ENCODE measurements at regions not wholly inside any gene's neighbourhood (a gene's known extent, or its start where the extent isn't known, plus 50 kb on each side); places are given as distances from the start of the nearest gene placed in this dataset.

DNA sequence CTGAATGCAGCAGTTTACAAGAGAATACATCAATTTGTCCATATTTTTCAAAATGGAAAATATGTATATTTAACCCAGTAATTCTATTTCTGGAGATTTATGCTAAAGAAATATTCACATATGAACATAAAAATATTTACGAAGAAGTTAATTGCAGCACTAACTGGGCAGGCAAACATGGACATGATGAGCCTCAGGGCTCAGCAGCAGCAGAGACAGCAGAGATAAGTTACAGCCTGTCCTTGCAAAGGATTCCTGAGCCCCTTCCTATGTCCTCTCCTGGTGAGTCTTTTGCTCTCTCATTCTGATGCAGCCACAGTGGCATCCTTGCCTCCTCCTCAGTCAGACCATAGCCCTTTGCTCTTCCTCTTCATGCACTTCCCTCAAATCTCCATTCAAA is 680.6 kb upstream of the CPEB2 start:
- no peaks in the 10 kb centered on the region for H3K27me3 Mint-ChIP-seq (ENCODE audit: low read depth)
- no peaks in the 10 kb centered on the region for H3K9me3 Mint-ChIP-seq
- H3K4me1 Mint-ChIP-seq (ENCODE audit: low read depth) = no peaks in the 10 kb centered on the region
- no peak for DNase-seq (ENCODE audit: low spot score)
- no peak overlapping the region for H3K27ac Mint-ChIP-seq
- no peaks in the 10 kb centered on the region for H3K36me3 Mint-ChIP-seq (ENCODE audit: low read depth)
- no peak overlapping the region for H3K4me3 Mint-ChIP-seq

DNA sequence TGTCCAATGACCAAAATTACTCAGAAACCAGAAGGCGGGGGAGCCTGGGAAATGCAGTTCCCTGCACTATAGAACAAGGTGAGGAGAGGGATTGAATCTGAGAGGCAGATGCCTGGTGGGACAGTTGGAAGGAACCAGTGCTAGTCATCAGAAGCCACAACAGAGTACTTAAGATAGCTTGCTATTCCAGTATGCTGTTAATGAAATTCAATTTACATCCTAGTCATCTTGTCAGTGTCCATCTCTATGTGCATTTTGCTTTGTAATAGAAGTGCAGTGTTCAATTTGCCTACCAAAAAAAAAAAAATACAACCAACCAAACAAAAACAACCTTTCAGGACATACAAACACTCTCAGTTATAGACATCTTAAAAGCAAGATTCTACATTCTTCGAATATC is 679.1 kb upstream of the CPEB2 start:
- Mint-ChIP-seq H3K27me3 (ENCODE audit: low read depth) (no peaks in the 10 kb centered on the region), H3K4me1 (ENCODE audit: low read depth) (no peaks in the 10 kb centered on the region), H3K4me3 (no peak overlapping the region), H3K36me3 (ENCODE audit: low read depth) (no peaks in the 10 kb centered on the region), H3K27ac (no peak overlapping the region), H3K9me3 (no peaks in the 10 kb centered on the region)
- no peak for DNase-seq (ENCODE audit: low spot score)

DNA sequence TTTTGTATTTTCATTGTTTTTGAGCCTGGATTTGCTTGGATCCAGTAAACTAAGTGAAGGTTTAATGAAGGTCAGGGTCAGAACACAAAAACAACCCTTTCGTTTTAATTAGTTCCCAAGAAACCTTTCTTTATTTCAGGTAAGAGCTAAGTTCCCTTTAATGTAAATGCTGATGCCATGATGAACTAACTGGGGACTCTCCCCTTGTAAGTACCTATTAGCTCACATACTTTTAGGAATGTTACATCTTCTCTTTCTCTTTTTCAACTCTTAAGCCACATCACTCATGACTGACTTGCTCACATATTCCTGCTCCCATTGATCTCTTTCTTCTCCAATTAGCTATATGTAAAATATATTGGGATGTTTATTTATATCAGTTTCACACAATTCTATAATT is 673.1 kb upstream of the CPEB2 start:
- no peak overlapping the region for H3K27ac Mint-ChIP-seq
- DNase-seq (ENCODE audit: low spot score) = no peak
- peaks cover 4% of the 10 kb centered on the region for H3K9me3 Mint-ChIP-seq
- no peaks in the 10 kb centered on the region for H3K4me1 Mint-ChIP-seq (ENCODE audit: low read depth)
- no peaks in the 10 kb centered on the region for H3K36me3 Mint-ChIP-seq (ENCODE audit: low read depth)
- H3K27me3 Mint-ChIP-seq (ENCODE audit: low read depth) = no peaks in the 10 kb centered on the region
- H3K4me3 Mint-ChIP-seq = no peak overlapping the region

DNA sequence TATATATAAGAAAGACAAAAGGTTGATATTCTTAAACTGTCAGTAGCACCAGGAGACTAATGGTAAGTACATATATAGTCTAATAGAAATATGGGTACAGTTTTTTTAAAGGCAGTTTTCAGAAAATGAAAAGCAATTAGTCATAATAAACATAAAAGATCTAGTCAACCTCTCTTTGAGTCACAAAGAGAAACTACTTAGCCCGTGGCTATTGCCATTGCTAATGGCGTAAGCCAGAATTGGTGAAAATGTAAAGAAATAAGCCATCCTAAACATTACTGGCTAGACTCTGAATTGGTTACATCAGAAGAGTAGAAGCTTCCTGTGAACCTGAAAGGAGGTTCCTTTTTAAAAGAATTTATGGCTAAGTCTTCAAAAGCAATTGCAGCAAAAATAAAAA is 668.7 kb upstream of the CPEB2 start:
- Mint-ChIP-seq H3K27me3 (ENCODE audit: low read depth) (no peaks in the 10 kb centered on the region), H3K36me3 (ENCODE audit: low read depth) (no peaks in the 10 kb centered on the region), H3K27ac (no peak overlapping the region), H3K9me3 (peaks cover 8% of the 10 kb centered on the region), H3K4me1 (ENCODE audit: low read depth) (no peaks in the 10 kb centered on the region), H3K4me3 (no peak overlapping the region)
- no peak for DNase-seq (ENCODE audit: low spot score)

DNA sequence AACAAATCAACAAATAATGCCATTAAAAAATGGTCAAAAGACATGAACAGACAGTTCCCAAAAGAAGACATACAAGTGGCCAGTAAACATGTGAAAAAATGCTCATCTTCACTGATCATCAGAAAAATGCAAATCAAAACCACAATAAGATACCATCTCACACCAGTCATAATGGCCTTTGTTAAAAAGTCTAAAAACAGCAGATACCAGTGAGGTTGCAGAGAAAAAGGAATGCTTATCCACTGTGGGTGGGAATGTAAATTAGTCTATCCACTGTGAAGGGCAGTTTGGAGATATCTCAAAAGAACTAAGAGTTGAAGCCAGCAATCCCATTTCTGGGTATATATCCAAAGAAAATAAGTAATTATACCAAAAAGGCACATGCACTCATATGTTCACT is 668.1 kb upstream of the CPEB2 start:
- H3K9me3 Mint-ChIP-seq = peaks cover 8% of the 10 kb centered on the region
- no peaks in the 10 kb centered on the region for H3K36me3 Mint-ChIP-seq (ENCODE audit: low read depth)
- no peak for DNase-seq (ENCODE audit: low spot score)
- no peak overlapping the region for H3K27ac Mint-ChIP-seq
- H3K4me1 Mint-ChIP-seq (ENCODE audit: low read depth) = no peaks in the 10 kb centered on the region
- H3K4me3 Mint-ChIP-seq = no peak overlapping the region
- H3K27me3 Mint-ChIP-seq (ENCODE audit: low read depth) = no peaks in the 10 kb centered on the region

DNA sequence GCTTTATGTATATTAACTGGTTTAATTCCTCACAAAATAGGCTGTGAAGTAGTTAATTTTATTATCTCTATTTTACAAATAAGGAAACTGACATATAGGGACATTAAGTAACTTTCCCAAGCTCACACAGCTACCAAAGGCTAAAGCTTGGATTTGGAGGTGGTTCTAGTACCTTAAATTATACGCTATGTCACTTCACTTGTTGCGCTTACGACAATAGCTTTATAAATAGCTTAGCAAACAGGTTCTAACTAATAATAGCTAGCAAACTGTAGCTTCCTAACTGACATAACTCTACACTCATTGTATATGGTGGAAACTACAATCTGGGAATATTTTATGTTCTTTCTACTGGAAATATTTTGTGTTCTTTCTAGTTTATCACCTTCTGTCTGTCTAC is 666.4 kb upstream of the CPEB2 start:
- Mint-ChIP-seq H3K4me1 (ENCODE audit: low read depth) (no peaks in the 10 kb centered on the region), H3K9me3 (peaks cover 8% of the 10 kb centered on the region), H3K27ac (no peak overlapping the region), H3K36me3 (ENCODE audit: low read depth) (no peaks in the 10 kb centered on the region), H3K4me3 (no peak overlapping the region), H3K27me3 (ENCODE audit: low read depth) (no peaks in the 10 kb centered on the region)
- DNase-seq (ENCODE audit: low spot score) = no peak

DNA sequence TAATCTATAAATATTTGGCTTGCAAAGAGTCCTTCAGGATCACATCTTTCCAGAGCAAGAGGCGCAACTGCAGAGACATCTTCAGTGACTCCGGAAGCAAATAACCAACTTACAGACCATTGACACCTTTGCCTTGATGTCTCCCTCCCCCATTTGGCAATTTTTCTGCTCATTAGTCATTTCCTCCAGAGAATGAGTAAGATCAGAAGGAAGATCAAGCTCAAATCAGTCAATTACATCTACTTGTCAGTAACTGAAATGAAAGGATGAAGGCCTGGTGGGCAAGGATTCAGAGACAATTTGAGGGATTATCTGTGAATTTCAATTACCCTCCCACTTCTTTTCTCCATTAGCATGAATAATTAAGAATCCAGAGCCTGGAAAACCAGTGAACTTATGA is 665.6 kb upstream of the CPEB2 start:
- H3K4me1 Mint-ChIP-seq (ENCODE audit: low read depth) = no peaks in the 10 kb centered on the region
- H3K27me3 Mint-ChIP-seq (ENCODE audit: low read depth) = no peaks in the 10 kb centered on the region
- H3K4me3 Mint-ChIP-seq = no peak overlapping the region
- H3K27ac Mint-ChIP-seq = no peak overlapping the region
- no peaks in the 10 kb centered on the region for H3K36me3 Mint-ChIP-seq (ENCODE audit: low read depth)
- H3K9me3 Mint-ChIP-seq = peaks cover 8% of the 10 kb centered on the region
- DNase-seq (ENCODE audit: low spot score) = no peak

DNA sequence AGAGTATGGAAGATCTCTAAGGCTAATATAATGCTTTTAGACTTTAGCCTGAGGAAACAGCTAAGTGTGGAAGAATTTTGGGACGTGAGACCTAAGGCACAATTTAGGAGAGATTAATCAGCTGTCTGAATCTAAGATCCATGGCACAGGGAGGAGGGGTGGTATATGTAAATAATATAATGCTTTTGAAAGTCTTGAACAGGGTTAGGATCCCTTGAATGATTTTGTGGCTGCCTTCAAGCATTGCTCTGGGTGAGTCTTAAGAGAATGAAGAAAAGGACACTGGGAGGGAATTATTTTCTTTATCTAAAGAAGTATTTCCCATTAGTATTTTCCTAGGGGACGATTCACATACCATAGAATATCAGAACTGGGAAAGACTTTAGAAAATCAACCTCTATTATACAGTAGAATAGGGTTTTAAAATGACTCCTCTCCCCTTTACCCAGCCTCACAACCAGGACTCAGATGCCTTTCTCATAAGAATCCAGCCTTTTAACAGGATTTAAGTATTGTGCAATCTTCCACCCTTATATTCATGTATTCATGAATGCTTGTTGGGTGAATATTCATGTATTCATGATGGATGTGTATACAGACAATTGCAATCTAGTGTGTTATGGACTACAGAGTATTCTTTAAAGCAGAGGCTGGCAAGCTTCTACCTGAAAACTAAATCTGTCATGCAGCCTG is 664.2 kb upstream of the CPEB2 start:
- DNase-seq (ENCODE audit: low spot score) = no peak
- no peak overlapping the region for H3K27ac Mint-ChIP-seq
- no peaks in the 10 kb centered on the region for H3K36me3 Mint-ChIP-seq (ENCODE audit: low read depth)
- H3K4me1 Mint-ChIP-seq (ENCODE audit: low read depth) = no peaks in the 10 kb centered on the region
- H3K4me3 Mint-ChIP-seq = no peak overlapping the region
- peaks cover 8% of the 10 kb centered on the region for H3K9me3 Mint-ChIP-seq
- no peaks in the 10 kb centered on the region for H3K27me3 Mint-ChIP-seq (ENCODE audit: low read depth)

DNA sequence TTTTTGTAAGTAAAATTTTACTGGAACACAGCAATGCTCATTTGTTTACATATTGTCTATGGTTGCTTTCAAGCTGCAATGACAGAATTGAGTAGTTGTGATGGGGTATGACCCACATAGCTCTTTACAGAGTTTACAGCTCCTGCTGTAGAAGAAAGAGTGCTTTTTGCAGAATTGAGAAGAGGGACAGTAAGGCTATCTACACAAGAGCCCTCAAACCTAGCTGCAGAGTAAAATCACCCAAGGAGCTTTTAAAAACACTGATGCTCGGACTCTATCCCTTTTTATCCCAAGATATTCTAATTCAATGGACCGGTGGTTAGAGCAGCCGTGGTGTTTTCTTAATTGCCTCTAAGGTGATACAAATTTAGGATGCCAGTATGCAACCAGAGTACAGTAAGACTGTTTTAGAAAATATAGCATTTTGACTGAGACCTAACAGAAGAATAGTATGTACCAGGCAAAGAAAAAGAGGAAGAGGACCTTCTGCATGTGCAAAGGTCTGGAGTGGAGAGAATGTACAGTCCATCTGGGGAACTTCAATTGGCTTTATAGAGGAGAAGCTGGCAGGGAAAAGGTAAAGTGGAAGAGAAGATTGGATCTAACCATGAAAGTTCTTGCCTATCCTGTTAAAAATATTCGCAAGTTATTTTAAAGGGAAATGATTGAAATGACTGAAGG is 663.6 kb upstream of the CPEB2 start:
- H3K4me3 Mint-ChIP-seq = no peak overlapping the region
- H3K4me1 Mint-ChIP-seq (ENCODE audit: low read depth) = no peaks in the 10 kb centered on the region
- peaks cover 8% of the 10 kb centered on the region for H3K9me3 Mint-ChIP-seq
- no peaks in the 10 kb centered on the region for H3K36me3 Mint-ChIP-seq (ENCODE audit: low read depth)
- H3K27me3 Mint-ChIP-seq (ENCODE audit: low read depth) = no peaks in the 10 kb centered on the region
- no peak for DNase-seq (ENCODE audit: low spot score)
- no peak overlapping the region for H3K27ac Mint-ChIP-seq

DNA sequence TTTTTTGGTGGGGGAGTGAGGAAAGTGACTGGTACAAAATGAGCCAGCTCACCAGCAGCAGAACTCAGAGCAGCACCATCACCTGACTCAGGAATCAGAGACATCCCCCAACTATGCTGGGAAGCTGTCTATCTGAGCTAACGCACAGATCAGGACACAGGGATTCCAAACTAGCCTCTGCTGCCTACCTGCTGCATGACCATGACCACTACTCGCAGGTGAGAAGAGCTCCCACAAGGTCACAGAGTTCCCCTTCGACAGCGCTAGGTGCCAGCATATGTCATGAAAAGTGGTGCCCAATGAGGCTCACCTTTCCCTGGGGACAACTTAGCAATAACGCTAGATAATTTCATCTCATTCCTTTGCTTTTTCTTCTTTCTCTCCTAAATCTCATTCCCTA is 662.6 kb upstream of the CPEB2 start:
- no peak overlapping the region for H3K4me3 Mint-ChIP-seq
- H3K9me3 Mint-ChIP-seq = no peaks in the 10 kb centered on the region

DNA sequence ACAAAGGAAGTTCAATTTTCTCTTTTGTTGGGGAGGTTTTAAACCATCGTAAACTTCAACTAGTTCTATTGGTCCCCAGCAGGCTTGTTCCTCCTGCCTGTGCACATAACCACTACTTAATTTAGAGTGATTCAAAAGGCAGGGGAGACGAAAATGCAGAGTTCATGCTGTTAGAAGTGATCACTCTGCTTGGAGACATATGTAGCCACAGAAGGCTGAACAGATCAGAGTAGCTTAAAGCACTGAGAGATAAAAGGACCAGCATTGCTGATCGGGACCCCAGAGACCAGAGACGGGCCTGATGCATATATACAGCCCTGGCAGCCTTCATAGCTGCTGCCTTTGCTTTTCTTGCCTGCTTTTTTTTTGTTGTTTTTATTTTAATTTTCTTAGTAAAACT is 662.0 kb upstream of the CPEB2 start:
- no peak overlapping the region for H3K27ac Mint-ChIP-seq
- no peak for DNase-seq (ENCODE audit: low spot score)
- H3K4me1 Mint-ChIP-seq (ENCODE audit: low read depth) = no peaks in the 10 kb centered on the region
- no peaks in the 10 kb centered on the region for H3K36me3 Mint-ChIP-seq (ENCODE audit: low read depth)
- H3K4me3 Mint-ChIP-seq = no peak overlapping the region
- H3K27me3 Mint-ChIP-seq (ENCODE audit: low read depth) = no peaks in the 10 kb centered on the region
- H3K9me3 Mint-ChIP-seq = no peaks in the 10 kb centered on the region

More for the DNA sequence above, 662.6 kb upstream of the CPEB2 start:
- Mint-ChIP-seq H3K4me1 (ENCODE audit: low read depth) (no peaks in the 10 kb centered on the region), H3K36me3 (ENCODE audit: low read depth) (no peaks in the 10 kb centered on the region), H3K27me3 (ENCODE audit: low read depth) (no peaks in the 10 kb centered on the region), H3K27ac (no peak overlapping the region)
- DNase-seq (ENCODE audit: low spot score) = no peak

DNA sequence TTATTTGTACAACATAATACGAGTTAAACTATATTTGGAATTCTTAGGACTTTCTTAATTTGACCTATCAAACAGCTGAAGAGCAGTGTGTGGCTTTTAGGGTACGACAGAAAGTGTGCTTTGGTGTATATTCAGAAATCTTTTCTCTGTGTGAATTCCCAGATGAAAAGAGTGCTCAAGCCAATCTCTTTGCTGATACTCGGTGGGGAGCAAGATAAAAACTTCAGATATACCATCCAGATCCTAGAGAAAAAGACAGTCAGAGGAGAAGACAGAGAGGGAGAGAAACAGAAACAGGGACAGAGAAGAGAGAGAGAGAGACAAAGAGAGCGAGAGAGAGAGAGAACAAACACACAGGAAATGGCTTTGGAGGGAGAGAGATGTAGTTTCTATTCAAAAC is 658.3 kb upstream of the CPEB2 start:
- no peak for DNase-seq (ENCODE audit: low spot score)
- Mint-ChIP-seq H3K4me3 (no peak overlapping the region), H3K36me3 (ENCODE audit: low read depth) (no peaks in the 10 kb centered on the region), H3K9me3 (no peaks in the 10 kb centered on the region), H3K4me1 (ENCODE audit: low read depth) (no peaks in the 10 kb centered on the region), H3K27ac (no peak overlapping the region), H3K27me3 (ENCODE audit: low read depth) (no peaks in the 10 kb centered on the region)

DNA sequence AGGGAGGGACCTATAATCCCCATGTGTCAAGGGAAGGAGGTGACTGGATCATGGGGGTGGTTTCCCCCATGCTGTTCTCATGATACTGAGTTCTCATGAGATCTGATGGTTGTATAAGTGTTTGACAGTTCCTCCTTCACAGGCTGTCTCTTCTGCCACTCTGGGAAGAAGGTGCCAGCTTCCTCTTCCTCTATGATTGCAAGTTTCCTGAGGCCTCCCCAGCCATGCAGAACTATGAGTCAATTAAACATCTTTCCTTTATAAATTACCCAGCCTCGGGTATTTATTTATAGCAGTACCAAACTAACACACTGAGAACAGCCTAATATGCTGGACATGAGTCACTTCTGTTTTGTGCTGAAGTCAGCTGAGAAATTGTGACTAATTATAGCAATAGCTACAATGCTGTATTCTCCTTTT is 656.9 kb upstream of the CPEB2 start:
- no peak overlapping the region for H3K4me3 Mint-ChIP-seq
- H3K9me3 Mint-ChIP-seq = no peaks in the 10 kb centered on the region

DNA sequence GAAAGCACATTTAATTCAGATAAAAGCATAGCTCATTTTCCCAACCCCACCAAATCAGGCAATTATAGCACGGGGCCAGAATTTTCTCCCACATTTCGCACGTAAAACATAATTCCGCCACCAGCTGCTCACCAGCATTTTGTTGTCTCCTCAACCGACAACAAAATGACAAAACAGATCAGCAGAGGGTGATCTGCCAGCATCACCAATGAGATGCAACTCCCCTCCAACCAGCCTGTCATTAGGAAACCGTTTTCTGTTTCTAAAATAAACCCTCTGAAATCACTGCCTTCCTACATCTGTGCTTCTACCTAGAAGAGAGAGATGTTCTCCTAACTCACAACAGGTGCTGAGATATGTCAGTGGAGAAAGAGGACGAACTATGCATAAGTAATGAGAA is 654.8 kb upstream of the CPEB2 start:
- H3K9me3 Mint-ChIP-seq = no peaks in the 10 kb centered on the region

More for the DNA sequence above, 656.9 kb upstream of the CPEB2 start:
- Mint-ChIP-seq H3K27me3 (ENCODE audit: low read depth) (no peaks in the 10 kb centered on the region), H3K4me1 (ENCODE audit: low read depth) (no peaks in the 10 kb centered on the region), H3K27ac (no peak overlapping the region), H3K36me3 (ENCODE audit: low read depth) (no peaks in the 10 kb centered on the region)
- no peak for DNase-seq (ENCODE audit: low spot score)

DNA sequence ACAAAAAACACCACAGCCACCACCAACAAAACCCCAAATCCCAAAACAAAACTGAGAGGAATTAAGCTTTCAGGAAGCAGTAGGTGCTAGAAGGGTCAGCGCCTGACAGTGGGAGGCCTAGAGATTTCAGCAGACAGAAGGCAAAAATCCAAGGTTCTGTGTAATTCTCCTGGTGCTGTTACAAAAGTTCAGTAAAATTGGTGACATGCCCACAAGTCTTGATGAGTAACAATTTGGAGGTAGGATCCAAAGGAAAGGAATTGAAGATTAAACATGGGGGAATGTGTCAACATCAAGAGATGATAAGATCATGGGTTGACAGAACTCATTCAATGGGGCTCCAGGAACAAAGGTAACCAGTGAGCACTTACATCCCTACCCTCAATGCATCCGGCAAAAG is 653.8 kb upstream of the CPEB2 start:
- Mint-ChIP-seq H3K27me3 (ENCODE audit: low read depth) (no peaks in the 10 kb centered on the region), H3K9me3 (no peaks in the 10 kb centered on the region), H3K4me1 (ENCODE audit: low read depth) (no peaks in the 10 kb centered on the region), H3K36me3 (ENCODE audit: low read depth) (no peaks in the 10 kb centered on the region), H3K27ac (no peak overlapping the region), H3K4me3 (no peak overlapping the region)
- no peak for DNase-seq (ENCODE audit: low spot score)

More for the DNA sequence above, 654.8 kb upstream of the CPEB2 start:
- Mint-ChIP-seq H3K27me3 (ENCODE audit: low read depth) (no peaks in the 10 kb centered on the region), H3K4me1 (ENCODE audit: low read depth) (no peaks in the 10 kb centered on the region), H3K27ac (no peak overlapping the region), H3K4me3 (no peak overlapping the region), H3K36me3 (ENCODE audit: low read depth) (no peaks in the 10 kb centered on the region)
- no peak for DNase-seq (ENCODE audit: low spot score)
